COR-L47 (cell line): ENCODE measurements at regions not wholly inside any gene's neighbourhood (a gene's known extent, or its start where the extent isn't known, plus 50 kb on each side); places are given as distances from the start of the nearest gene placed in this dataset.

Experiments
- DNase-seq: peaks from one replicate; lab custom pipeline; 2025; lab: John Stamatoyannopoulos, UW

DNA sequence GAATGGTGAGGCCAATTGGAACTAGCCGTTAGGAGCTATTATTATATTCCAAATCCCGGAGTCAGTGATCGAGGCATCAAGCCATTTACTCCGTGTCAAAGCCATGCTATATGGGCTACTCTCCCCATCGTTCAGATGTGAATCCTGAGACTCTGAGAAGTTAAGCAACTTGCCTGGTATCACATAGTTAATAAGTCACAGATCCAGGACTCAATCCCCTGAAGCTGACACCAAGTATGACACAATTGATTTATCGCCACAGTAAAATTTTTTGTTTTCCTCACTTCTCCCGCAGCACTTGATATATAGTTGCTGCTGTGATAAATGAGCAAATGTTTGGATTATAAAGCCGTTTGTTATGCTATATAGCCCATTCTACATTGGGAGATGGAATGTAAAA is 50.8 kb upstream of the TSHZ2 start:
- DNase-seq, result no peak

DNA sequence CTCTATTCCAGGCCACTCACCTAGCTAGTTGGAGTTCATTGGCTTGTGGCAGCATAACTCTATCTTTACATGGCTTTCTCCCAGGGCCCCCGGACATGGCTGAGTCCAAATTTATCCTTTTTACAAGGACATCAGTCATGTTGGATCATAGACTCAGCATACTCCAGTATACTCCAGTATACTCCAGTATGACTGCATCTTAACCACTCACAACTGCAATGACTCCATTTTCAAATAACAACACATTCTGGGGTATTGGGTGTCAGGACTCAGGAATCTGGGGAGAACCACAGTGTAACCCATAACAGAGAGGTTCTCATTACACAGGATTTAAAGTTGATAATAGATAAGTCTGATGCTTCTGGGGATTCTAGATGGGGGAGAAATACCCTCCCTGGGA is 53.8 kb upstream of the TSHZ2 start:
- DNase-seq, result no peak

DNA sequence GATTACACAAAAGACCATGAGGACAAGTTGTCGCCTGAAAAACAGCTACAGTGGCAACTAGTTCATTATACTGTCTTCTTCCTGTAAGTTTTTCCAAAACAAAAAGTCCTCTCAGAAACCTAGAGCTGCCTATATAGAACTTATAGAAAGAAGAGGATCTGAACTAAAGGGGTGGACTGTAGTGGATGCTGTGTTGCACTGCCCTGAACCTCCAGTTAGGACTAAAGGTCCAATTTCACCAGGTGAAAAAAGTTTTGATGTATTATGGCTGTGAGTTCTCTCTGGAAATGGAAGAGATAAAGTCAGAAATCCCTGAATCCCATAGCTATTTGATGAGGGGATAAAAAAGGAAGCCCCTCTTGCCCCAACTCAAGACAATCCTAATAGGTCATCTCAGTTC is 56.6 kb upstream of the TSHZ2 start:
- no peak for DNase-seq

DNA sequence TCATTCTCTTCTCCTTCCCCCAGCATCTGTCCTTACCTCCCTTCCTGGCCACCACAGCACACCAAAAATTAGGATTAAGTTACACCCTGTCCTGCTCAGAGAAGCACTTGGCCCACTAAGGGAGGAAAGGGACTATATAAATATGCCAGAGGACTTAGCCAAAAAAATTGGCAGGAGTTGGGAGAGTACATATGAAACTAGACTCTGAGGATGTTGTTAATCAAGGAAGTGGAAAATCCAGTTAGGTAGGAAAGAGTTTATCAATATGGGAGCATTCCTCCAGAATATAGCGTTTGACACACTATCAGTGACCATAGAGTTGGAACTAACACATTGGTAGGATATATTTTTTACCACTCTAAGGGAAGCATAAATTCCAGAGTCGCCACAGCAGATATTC is 57.3 kb upstream of the TSHZ2 start:
- no peak for DNase-seq

DNA sequence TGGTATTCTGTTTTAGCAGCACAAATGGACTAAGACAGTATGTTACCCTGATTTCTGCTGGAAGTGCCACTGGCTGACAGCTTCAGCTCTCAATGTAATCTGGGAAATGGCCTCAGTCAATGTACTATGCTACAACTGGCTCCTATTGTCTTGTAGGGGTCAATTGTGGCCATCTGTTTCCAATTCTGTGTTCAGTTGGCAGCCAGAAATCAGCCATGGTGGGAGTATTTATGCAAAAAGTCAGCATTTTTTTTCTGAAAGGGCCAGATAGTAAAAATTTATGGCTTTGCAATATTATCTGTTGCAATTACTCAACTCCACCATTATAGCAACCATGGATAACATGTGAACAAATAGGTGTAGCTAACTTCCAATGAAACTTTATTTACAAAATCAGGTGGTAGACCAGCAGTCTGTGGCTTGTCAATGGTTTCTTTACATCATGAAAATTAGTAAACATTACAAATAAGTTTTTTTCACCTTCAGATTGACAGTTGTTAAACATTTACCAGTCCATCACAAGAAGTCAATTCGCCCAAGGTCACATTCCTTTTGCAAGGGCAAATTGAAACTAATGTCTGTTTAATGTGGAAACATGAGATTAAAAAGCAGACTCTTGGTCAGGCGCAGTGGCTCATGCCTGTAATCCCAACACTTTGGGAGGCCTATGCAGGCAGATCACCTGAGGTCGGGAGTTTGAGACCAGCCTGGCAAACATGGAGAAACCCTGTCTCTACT is 58.3 kb upstream of the TSHZ2 start:
- no peak for DNase-seq

GRCh38 chr20:52905241-52905994 is 66.7 kb upstream of the TSHZ2 start:
- DNase-seq, result no peak

DNA sequence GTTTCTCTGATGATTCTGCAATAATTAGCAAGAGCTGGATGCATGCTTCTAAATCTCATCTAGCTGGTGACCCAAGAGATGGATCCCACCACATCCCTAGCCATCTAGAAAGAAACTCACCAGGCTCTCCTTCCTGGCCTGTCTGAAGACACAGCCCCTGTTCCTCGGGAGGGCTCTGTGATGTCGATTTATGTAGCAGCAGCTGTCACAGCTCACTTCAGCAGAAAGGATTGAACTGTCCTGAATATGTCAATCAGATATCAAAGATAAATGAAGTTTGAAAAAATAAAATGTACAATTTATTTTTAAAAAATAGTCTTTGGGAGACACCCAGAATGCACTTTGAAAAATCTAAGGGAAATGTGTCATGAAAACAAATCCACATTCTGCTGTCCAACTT is 67.3 kb upstream of the TSHZ2 start:
- DNase-seq, result no peak

DNA sequence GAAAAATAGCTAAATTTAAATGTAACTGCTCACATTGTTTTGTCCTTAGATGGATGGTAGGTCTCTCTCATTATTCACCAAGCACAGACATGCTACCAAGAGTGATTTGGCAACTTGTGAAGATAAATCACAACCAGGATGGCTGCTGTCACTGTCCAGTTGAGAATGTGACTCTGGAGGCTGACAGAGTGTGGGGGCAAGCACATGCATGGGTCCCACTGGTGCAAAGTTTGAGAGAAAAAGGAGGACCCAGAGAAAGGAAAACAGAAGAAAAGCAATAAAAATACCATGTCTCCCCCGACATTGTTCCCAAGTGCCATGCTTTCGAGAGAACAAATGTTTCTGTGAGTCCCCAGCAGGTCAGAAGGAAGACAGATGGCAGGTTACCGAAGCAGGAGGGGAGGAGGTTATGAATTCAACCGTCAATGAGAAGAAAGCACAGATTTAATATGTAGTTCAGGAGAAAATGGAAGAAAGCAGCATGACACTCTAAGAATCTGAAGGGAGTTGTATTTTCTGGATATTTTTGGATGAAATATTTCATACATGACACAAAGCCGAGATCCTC is 73.0 kb upstream of the TSHZ2 start:
- DNase-seq, result no peak

GRCh38 chr20:52896348-52896747 is 75.8 kb upstream of the TSHZ2 start:
- DNase-seq, result no peak

DNA sequence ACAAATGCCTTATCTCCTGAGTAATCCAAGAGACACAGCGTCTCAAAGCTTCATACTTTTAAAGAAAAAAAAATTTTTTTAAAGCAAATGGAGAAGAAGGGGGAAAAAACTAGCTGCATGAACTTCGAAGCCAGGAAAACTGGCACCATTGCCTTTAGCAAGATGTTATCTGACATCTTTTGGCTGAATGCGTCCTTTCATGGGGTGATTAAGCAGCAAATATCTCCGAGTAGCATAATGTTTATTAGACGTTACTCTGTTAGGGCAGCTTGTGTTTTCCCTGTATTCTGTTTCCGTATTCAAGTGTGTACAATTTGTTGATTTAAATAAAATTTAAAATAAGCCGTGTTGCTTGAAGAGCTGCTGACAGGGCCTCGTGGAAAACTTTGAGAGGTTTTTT is 76.5 kb upstream of the TSHZ2 start:
- DNase-seq, result no peak

DNA sequence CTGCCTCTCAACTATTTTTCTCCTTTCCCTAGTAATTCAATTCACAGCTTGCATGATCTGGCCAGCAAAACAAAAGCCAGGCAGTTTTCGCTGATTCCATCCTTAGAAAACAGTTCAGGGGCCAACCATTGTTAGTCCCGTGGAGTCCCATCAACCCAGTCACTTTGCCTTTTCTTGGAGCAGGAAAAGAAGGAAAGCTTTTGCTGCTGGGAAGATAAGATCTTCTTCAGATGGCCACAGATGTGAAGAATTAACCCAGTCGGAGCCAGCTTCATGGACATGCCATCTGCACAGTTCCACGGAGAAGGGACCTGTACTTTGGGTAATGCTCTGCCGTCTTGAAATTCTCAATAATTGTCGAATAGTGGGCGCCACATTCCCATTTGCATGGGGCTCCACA is 76.9 kb upstream of the TSHZ2 start:
- no peak for DNase-seq

DNA sequence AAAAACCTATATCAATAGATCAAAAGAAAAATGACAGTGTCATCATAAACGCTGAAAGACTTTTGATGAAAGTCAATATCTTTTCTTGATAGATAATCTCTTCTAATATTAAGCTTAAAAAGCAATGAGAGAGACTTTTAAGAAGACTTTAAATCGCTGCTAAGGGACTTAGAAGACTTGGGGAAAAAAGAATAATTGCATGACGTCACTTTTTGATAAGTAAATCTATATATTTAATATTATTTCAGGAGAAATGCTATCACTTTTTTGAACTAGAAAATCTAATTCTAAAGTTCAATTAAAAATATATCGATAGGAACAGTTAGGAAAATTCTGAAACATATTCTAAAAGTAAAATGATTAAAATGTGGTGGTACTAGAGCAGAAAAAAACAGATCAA is 78.7 kb upstream of the TSHZ2 start:
- DNase-seq, result no peak

DNA sequence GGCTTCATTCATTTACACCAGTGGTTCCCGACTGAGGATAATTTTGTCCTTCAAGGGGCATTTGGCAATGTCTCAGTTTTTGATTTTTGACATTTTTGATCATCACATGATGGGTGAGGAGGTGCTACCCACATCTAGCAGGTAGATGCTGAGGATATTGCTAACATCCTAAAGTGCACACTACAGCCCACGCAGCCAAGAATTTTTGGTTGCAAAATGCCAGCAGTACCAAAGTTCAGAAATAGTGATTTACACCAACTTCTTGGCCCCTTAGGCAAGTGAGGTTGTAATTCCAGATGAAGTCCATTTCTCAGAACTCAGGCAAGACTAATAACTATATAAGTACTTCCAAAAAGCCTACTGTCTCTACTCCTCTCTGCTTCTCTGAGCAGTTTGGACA is 80.1 kb upstream of the TSHZ2 start:
- DNase-seq, result no peak

GRCh38 chr20:52890130-52890529 is 82.0 kb upstream of the TSHZ2 start:
- DNase-seq, result no peak

GRCh38 chr20:52889225-52889624 is 82.9 kb upstream of the TSHZ2 start:
- DNase-seq, result no peak

- no peak for DNase-seq
Observed at GRCh38 chr20:52888096-52888495, 84.1 kb upstream of the TSHZ2 start.

DNA sequence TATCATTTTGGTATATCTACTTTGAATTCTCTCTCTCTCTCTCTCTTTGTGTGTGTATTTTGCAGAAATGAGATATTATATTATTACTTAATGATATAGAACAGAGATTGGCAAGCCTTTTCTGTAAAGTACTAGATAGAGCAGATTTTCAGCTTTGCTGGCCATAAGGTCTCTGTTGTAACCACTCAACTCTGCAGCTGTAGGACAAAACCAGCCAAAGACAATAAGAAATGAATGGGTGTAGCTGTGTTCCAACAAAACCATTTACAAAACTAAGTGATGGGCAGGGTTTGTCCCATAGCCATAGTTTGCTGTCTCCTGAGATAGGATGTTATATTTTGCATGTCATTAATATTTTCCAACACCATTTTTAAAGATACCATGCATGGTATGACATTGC is 91.2 kb upstream of the TSHZ2 start:
- DNase-seq, result no peak

DNA sequence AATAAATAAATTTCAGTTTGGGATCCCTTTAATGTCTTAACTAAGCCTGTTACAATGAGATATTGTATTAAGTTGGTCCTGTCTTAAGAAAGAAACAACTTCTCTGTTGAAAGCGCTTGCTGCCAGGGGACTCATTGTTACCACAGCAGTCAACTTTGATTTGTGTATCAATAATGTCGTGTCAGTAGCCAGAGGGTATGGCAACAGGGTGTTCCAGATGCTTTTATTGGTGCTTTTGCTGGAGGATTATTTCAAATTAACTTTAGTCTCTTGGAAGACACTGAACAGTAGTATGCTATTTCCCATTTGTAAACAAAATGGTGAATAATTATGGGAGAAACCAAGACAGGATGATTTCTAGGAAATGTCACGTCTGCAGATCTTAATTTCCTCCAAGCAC is 91.9 kb upstream of the TSHZ2 start:
- no peak for DNase-seq

- no peak for DNase-seq
Observed at GRCh38 chr20:52874241-52874640, 97.9 kb upstream of the TSHZ2 start.

GRCh38 chr20:52869698-52870501 is 102.3 kb upstream of the TSHZ2 start:
- no peak for DNase-seq

DNA sequence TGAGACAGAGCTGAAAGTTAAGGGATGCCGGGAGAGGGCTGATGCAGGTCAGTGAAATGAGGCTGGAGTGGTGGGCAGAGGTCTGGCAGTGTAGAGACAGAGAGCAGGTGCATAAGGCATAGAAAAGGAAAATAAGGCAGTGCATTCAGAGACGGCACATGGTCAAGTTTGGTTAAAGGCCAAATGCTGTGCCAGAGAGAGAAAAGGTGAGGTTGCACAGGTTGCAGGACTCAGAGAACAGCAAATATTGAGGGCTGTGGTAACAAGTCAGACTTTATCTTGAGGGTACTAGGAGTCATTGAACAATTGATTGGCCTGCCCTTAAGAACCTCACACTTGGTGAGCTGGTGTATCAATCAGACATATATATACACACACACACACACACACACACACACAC is 102.9 kb upstream of the TSHZ2 start:
- no peak for DNase-seq

- no peak for DNase-seq
Observed at GRCh38 chr20:52867305-52867704, 104.9 kb upstream of the TSHZ2 start.
